BLaER1 (cell line): ENCODE measurements at regions not wholly inside any gene's neighbourhood (a gene's known extent, or its start where the extent isn't known, plus 50 kb on each side); places are given as distances from the start of the nearest gene placed in this dataset.

ENCODE experiments used
- H3K27ac ChIP-seq: shearing (Covaris generic); formaldehyde crosslinking; 2 replicates; pipeline ENCODE4 v1.8.1; 2022
- H3K27me3 ChIP-seq: shearing (Covaris generic); formaldehyde crosslinking; 2 replicates; pipeline ENCODE4 v1.8.1; 2022
- H3K36me3 ChIP-seq: shearing (Covaris generic); formaldehyde crosslinking; 2 replicates; pipeline ENCODE4 v1.8.1; 2022
- H3K4me1 ChIP-seq: shearing (Covaris generic); formaldehyde crosslinking; 2 replicates; pipeline ENCODE4 v1.8.1; 2022
- H3K4me2 ChIP-seq: shearing (Covaris generic); formaldehyde crosslinking; 2 replicates; pipeline ENCODE4 v1.8.1; 2022
- H3K4me3 ChIP-seq: shearing (Covaris generic); formaldehyde crosslinking; 2 replicates; pipeline ENCODE4 v1.8.1; 2022
- H3K9ac ChIP-seq: shearing (Covaris generic); formaldehyde crosslinking; 2 replicates; pipeline ENCODE4 v1.8.1; 2022
- H3K9me3 ChIP-seq: shearing (Covaris generic); formaldehyde crosslinking; 2 replicates; pipeline ENCODE4 v1.8.1; 2022
- H4K20me1 ChIP-seq: shearing (Covaris generic); formaldehyde crosslinking; 2 replicates; pipeline ENCODE4 v1.8.1; 2022
- Cebpa-rat ChIP-seq: shearing (Covaris generic); IDR thresholded peaks from 2 replicates; pipeline ENCODE4 v1.8.1; 2022

DNA sequence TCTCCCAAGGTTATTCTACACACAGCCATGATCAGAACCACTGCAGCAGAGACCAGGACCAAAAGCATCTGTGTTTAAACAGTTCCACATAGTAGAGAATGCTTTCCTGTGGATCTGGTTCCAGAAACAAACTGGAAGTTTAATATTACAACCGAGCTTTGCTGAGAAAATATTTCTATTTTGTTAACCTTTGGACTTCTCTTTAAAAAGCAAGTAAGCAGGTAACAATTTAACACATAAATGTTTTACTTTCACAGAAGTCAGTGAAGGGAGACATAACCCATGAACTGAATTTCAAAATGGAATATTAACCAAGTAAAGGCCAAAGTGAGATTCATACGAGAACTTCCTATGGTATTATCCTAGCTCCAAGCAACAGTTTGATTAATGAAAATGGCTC lies 98.6 kb upstream of the PHYHIPL start:
- no peak for TF ChIP-seq Cebpa-rat
- no peaks in the 10 kb centered on the region for H3K9me3 ChIP-seq
- H3K36me3 ChIP-seq = no peaks in the 10 kb centered on the region
- no peaks in the 10 kb centered on the region for H3K4me1 ChIP-seq
- no peak overlapping the region for H3K4me2 ChIP-seq
- no peak overlapping the region for H3K27ac ChIP-seq
- no peak overlapping the region for H3K9ac ChIP-seq
- no peaks in the 10 kb centered on the region for H4K20me1 ChIP-seq
- no peaks in the 10 kb centered on the region for H3K27me3 ChIP-seq
- H3K4me3 ChIP-seq = no peak overlapping the region

DNA sequence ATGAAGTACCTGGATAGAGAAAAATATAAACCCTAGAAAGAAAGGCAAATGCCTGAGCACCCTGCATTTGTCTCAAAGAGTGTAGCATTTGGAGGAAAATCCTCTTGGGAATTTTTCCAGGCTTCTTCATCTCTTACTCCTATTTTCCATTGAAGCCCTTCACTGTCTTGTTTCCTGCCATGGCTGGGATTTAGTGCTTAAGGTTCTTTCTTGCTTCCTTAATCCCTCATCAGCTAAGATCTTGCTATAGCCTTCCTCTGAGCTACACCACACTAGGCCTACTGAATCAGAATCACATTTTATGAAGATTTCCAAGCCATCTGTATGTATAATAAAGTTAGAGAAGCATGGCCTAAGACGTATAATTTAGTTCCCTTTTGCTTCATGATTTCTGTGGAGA lies 97.5 kb upstream of the PHYHIPL start:
- Histone ChIP-seq H3K4me3 (no peak overlapping the region), H3K9me3 (no peaks in the 10 kb centered on the region), H3K9ac (no peak overlapping the region), H3K4me2 (no peak overlapping the region), H4K20me1 (no peaks in the 10 kb centered on the region), H3K27me3 (no peaks in the 10 kb centered on the region), H3K36me3 (no peaks in the 10 kb centered on the region), H3K4me1 (no peaks in the 10 kb centered on the region), H3K27ac (no peak overlapping the region)
- no peak for TF ChIP-seq Cebpa-rat

DNA sequence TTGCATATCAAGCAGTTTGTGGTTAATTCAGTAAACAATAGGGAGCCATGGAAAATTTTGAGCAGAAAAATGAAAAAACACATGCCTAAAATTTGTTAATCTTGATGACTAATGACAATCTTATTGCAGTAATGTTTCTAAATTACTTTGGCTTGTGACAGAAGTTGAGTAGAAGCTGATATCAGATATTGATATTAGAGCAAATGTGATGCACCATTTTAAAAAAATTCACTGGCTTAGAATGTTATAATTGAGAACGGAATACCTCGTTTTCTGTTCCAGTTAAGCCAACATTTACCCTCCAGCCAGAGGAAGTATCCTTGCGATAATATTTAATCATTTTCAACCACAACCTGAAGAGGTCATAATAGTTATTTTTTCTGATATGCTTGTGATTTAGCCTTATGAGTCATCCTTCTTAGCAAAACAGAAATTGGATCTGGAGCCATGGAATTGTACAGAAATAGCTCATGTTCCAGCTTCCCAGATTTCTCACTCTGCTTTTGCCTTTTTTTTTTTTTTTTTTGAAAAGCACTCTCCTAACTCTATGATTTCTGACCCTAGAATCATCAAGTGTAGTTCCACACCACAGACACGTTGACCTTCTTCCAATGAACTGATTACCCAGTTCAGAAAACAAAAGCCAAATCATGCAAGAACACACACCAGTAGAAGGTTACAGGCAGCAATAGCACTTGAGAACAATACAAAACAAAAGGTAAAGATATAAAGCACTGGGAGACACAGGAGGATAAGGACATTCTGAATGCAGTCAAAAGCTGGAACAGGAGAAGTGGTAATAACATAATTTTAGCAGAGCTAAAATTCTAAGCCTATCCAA lies 96.8 kb upstream of the PHYHIPL start:
- no peak overlapping the region for H3K4me3 ChIP-seq
- no peak overlapping the region for H3K4me2 ChIP-seq
- TF ChIP-seq Cebpa-rat = no peak
- no peaks in the 10 kb centered on the region for H4K20me1 ChIP-seq
- H3K36me3 ChIP-seq = no peaks in the 10 kb centered on the region
- H3K9me3 ChIP-seq = no peaks in the 10 kb centered on the region
- H3K27ac ChIP-seq = no peak overlapping the region
- H3K9ac ChIP-seq = no peak overlapping the region
- no peaks in the 10 kb centered on the region for H3K4me1 ChIP-seq
- H3K27me3 ChIP-seq = no peaks in the 10 kb centered on the region

DNA sequence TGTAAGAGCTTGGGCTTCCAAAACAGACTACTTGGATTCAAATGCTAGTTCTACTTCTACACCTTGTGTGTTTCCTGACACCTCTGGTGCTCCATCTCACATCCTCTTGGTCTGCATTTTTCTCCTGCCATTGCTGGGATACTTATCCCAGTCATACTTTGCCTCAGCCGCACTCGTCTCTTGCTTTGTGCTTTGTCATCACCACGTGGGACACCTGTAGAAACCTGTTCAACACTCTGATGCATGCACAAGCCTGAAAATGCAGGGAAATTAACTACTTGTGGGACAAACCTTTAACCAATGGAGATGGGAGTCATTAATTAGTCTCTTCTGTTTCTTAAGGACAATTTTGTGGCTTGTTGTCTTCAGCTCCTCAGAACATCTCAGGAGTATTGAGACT lies 94.2 kb upstream of the PHYHIPL start:
- Histone ChIP-seq H3K4me1 (no peaks in the 10 kb centered on the region), H3K27me3 (no peaks in the 10 kb centered on the region), H4K20me1 (no peaks in the 10 kb centered on the region), H3K4me3 (no peak overlapping the region), H3K9me3 (no peaks in the 10 kb centered on the region), H3K9ac (no peak overlapping the region), H3K4me2 (no peak overlapping the region), H3K36me3 (no peaks in the 10 kb centered on the region), H3K27ac (no peak overlapping the region)
- TF ChIP-seq Cebpa-rat = no peak

DNA sequence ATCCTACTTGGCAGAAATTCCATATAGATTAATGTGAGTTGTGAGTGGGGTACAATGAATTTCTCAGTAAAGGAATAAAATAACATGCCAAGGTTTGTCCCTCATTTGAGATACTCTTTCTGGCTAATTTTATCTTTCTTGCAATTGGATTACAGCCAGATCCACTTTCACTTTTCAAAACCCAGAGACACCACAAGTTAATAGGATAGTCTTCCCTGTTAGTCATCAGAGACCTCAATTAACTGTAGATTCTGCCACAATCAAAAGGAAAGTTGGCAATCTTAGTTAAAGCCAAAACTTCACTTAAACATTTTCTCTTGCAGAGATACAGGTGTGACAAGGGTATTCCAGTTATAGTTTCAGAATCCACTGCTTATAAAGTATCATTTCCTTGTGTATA lies 91.4 kb upstream of the PHYHIPL start:
- Histone ChIP-seq H3K4me2 (no peak overlapping the region), H3K4me1 (no peaks in the 10 kb centered on the region), H3K9me3 (no peaks in the 10 kb centered on the region), H3K27me3 (no peaks in the 10 kb centered on the region), H3K9ac (no peak overlapping the region), H3K36me3 (no peaks in the 10 kb centered on the region), H3K4me3 (no peak overlapping the region), H3K27ac (no peak overlapping the region), H4K20me1 (no peaks in the 10 kb centered on the region)
- no peak for TF ChIP-seq Cebpa-rat

DNA sequence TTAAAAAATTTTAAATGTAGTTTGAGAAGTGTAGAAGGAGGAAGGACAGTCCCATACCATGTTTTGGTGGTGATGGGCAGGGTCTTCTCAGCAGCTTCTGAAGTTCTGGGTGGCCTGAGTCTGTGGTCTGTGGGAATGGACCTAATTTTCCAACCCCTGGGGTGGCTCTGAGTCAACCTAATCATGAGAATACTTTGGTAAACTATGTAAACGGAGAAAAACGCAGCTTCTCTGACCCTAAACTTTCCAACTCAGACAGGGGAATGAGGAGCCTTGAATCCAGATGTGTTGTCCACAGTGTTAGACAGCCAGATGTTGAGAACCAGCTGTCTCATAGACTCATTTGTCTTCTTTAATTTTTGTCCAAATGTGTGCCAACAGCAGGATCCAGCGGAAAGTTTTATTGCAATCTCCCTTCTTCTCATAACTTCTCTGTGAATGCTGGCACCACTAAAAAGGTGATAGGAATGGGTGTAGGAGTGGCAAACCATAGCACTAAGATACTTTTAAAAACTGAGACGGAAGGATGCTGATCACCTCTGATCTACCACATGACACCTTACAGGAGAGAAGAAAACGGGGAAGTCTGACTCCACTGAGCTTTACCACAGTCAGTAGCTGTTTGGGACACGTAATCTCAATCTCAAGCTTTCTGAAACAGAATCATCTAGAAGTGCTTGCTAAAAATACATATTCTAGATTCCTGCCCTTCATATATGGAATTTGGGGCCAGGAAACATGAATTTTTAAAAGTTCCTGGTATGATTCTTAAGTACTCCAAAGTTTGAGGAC lies 90.5 kb upstream of the PHYHIPL start:
- no peak for TF ChIP-seq Cebpa-rat
- Histone ChIP-seq H3K9ac (no peak overlapping the region), H3K9me3 (no peaks in the 10 kb centered on the region), H3K36me3 (no peaks in the 10 kb centered on the region), H4K20me1 (no peaks in the 10 kb centered on the region), H3K27me3 (no peaks in the 10 kb centered on the region), H3K4me2 (no peak overlapping the region), H3K27ac (no peak overlapping the region), H3K4me3 (no peak overlapping the region), H3K4me1 (no peaks in the 10 kb centered on the region)

DNA sequence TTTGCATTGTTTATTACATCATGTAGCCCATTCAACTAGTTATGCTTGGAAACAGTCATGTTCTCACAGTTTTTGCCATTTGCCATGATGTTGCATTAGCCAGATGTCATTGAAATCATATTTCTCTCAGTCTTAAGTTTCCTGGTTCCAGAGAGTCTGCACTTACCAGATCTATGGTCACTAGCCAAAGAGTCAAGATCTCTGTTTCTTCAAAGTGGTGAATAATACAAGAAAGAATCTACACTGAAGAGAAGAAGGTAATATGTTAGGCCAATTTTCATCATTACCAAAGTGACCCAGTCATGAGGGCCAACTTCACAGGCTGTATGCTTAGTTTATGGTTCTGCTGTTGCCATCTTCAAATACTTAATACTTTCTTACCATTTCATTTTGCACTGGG lies 89.0 kb upstream of the PHYHIPL start:
- no peak for TF ChIP-seq Cebpa-rat
- H3K27me3 ChIP-seq = no peaks in the 10 kb centered on the region

DNA sequence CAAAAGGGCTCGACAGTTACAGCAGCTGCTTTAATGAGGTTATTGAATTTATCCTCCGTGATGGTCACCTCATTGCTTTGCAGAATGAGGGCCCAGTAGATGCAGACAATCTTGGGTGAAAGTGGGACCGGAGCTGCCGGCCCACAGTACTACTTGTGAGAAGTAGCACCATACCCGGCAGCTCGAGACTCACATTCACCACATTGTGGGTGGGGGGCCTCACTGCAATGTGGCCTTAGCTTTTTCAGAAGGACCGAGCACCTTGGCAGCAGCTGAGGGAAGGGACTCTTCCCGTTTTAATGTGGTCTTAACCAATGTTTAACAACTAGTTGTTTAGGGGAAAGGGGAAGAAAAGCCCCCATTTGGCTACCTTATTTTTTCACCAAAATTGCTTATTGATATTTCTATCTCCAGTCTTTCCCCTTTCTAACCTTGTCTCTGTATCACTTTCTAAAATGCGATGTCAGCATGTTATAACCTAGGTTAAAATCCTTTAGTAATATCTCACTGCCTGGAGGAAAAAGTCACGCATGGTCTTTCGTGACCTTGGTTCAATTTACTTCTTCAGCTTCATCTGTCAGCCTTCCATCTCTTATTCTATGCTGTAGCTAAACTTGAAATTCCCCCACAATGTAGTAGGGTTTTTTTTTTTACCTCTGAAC lies 87.4 kb upstream of the PHYHIPL start:
- no peaks in the 10 kb centered on the region for H3K4me1 ChIP-seq
- H3K4me3 ChIP-seq = no peak overlapping the region
- H3K4me2 ChIP-seq = no peak overlapping the region
- H3K9ac ChIP-seq = no peak overlapping the region
- H3K27ac ChIP-seq = no peak overlapping the region
- no peaks in the 10 kb centered on the region for H3K9me3 ChIP-seq
- H3K36me3 ChIP-seq = no peaks in the 10 kb centered on the region
- no peaks in the 10 kb centered on the region for H4K20me1 ChIP-seq
- TF ChIP-seq Cebpa-rat = no peak
- H3K27me3 ChIP-seq = no peaks in the 10 kb centered on the region

More for the DNA sequence above, 89.0 kb upstream of the PHYHIPL start:
- Histone ChIP-seq H3K27ac (no peak overlapping the region), H4K20me1 (no peaks in the 10 kb centered on the region), H3K4me3 (no peak overlapping the region), H3K4me1 (no peaks in the 10 kb centered on the region), H3K4me2 (no peak overlapping the region), H3K9ac (no peak overlapping the region), H3K9me3 (no peaks in the 10 kb centered on the region), H3K36me3 (no peaks in the 10 kb centered on the region)

DNA sequence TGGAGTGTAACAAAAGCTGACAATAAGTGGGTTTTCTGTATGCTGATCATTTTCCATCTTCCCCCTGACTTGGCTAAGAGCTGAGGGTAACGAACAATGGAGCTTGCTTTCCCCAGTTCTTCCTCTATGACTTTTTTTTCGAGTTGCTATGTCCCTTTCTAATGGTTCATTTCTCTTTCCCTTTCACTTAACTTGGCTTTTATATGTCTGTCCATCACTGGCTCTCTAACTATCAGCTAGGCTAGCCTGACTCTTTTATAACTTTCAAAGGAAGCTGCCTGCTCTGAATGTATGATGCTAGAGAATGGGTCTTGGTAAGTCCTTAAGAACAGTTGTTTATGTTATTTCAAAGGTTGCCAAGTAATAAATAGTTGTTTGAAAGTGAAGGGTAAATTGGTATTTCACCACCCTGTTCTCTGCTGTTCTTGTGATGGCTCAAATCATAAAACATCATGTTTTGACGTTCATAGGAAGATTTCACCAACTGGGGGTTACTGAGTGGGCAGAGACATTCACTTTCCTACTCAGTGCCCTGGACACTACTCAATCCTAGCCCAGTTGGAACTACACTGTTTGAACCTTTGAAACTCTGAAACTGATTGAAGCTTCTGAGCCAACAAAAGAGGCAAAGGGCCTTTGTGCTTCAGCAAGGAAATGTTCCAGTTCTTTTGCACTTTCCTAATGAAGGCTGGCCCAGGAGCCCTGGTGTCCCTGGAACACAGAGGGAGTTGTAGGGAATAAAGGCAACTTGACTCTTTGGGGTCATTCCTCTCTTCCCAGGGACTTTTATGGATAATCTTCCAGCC lies 85.4 kb upstream of the PHYHIPL start:
- no peaks in the 10 kb centered on the region for H3K27me3 ChIP-seq
- no peaks in the 10 kb centered on the region for H3K4me1 ChIP-seq
- H3K4me2 ChIP-seq = no peak overlapping the region
- H4K20me1 ChIP-seq = no peaks in the 10 kb centered on the region
- no peak for TF ChIP-seq Cebpa-rat
- H3K9ac ChIP-seq = no peak overlapping the region
- H3K36me3 ChIP-seq = no peaks in the 10 kb centered on the region
- no peak overlapping the region for H3K4me3 ChIP-seq
- no peak overlapping the region for H3K27ac ChIP-seq
- H3K9me3 ChIP-seq = no peaks in the 10 kb centered on the region
